ENCODE measurements at regions not wholly inside any gene's neighbourhood (a gene's known extent, or its start where the extent isn't known, plus 50 kb on each side); places are given as distances from the start of the nearest gene placed in this dataset.

GRCh38 chr11:69397732-69398131, 83.7 kb upstream of the LINC01488 start:
- H3K27me3 ChIP-seq (ENCODE audit: control insufficient read depth, insufficient read depth, low read length, poor library complexity, severe bottlenecking): no peaks in the 10 kb centered on the region
- H3K27ac Mint-ChIP-seq: no peak overlapping the region
- no peak for DNase-seq
- H3K4me3 ChIP-seq (ENCODE audit: low read length): no peak overlapping the region
- H3K4me3 Mint-ChIP-seq: no peak overlapping the region
- no peaks in the 10 kb centered on the region for H3K36me3 Mint-ChIP-seq (ENCODE audit: low read depth)
- no peak overlapping the region for H3K27ac ChIP-seq (ENCODE audit: low read depth, low read length)
- 88 to 95% methylated on average over 3 of the region's 3 CpGs for WGBS, 2 experiments (ENCODE audit: insufficient coverage in 1 of 2, insufficient read length in 1 of 2)
- H3K9me3 ChIP-seq (ENCODE audit: control insufficient read depth, low read length): peaks cover 5% of the 10 kb centered on the region
- H3K27me3 Mint-ChIP-seq (ENCODE audit: insufficient read depth): no peaks in the 10 kb centered on the region
- H3K4me1 Mint-ChIP-seq: peaks cover 6% of the 10 kb centered on the region
- H3K9me3 Mint-ChIP-seq: peaks cover 14% of the 10 kb centered on the region
- H3K9ac ChIP-seq (ENCODE audit: extremely low read depth, low read length, poor library complexity, severe bottlenecking): no peak overlapping the region
- no peaks in the 10 kb centered on the region for H3K4me1 ChIP-seq (ENCODE audit: control insufficient read depth, insufficient read depth, low read length)
- TF ChIP-seq, protein P1, sequence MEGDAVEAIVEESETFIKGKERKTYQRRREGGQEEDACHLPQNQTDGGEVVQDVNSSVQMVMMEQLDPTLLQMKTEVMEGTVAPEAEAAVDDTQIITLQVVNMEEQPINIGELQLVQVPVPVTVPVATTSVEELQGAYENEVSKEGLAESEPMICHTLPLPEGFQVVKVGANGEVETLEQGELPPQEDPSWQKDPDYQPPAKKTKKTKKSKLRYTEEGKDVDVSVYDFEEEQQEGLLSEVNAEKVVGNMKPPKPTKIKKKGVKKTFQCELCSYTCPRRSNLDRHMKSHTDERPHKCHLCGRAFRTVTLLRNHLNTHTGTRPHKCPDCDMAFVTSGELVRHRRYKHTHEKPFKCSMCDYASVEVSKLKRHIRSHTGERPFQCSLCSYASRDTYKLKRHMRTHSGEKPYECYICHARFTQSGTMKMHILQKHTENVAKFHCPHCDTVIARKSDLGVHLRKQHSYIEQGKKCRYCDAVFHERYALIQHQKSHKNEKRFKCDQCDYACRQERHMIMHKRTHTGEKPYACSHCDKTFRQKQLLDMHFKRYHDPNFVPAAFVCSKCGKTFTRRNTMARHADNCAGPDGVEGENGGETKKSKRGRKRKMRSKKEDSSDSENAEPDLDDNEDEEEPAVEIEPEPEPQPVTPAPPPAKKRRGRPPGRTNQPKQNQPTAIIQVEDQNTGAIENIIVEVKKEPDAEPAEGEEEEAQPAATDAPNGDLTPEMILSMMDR (conservative IDR thresholded peaks at IDR 0.05): no peak
- H3K36me3 ChIP-seq (ENCODE audit: control insufficient read depth, insufficient read depth, low read length): no peaks in the 10 kb centered on the region

GRCh38 chr11:69398529-69399492, 82.7 kb upstream of the LINC01488 start:
- Mint-ChIP-seq H3K27me3 (ENCODE audit: insufficient read depth) (peaks cover 4% of the 10 kb centered on the region), H3K36me3 (ENCODE audit: low read depth) (no peaks in the 10 kb centered on the region), H3K27ac (no peak overlapping the region), H3K4me1 (peaks cover 6% of the 10 kb centered on the region), H3K4me3 (no peak overlapping the region), H3K9me3 (peaks cover 20% of the 10 kb centered on the region)
- H3K36me3 ChIP-seq (ENCODE audit: control insufficient read depth, insufficient read depth, low read length): no peaks in the 10 kb centered on the region
- peaks cover 8% of the 10 kb centered on the region for H3K9me3 ChIP-seq (ENCODE audit: control insufficient read depth, low read length)
- no peak overlapping the region for H3K4me3 ChIP-seq (ENCODE audit: low read length)
- H3K27ac ChIP-seq (ENCODE audit: low read depth, low read length): peak overlapping the region; percentile 73
- TF ChIP-seq, protein P1 (conservative IDR thresholded peaks at IDR 0.05): no peak
- H3K27me3 ChIP-seq (ENCODE audit: control insufficient read depth, insufficient read depth, low read length, poor library complexity, severe bottlenecking): no peaks in the 10 kb centered on the region
- 70 to 91% methylated on average over 13 to 28 of the region's 28 CpGs for WGBS, 2 experiments (ENCODE audit: insufficient coverage in 1 of 2, insufficient read length in 1 of 2)
- no peaks in the 10 kb centered on the region for H3K4me1 ChIP-seq (ENCODE audit: control insufficient read depth, insufficient read depth, low read length)
- no peak overlapping the region for H3K9ac ChIP-seq (ENCODE audit: extremely low read depth, low read length, poor library complexity, severe bottlenecking)
- DNase-seq: no peak

DNA sequence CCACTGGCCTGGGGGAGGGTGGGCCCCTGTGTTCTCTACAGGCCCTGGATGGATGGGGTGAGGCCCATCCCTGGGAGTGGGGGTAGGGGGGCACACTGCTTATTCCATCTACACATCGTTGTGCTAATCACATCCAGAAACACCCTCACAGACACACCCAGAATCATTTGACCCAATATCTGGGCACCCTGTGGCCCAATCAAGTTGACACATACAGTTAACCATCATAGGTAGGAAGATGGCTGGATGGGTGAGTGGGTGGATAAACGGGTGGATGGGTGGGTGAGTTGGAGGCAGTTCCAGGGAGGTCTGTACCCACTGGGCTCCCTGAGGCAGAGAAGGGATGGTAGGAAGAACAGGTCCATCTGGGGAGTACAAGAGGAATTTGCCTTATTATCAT, 81.3 kb upstream of the LINC01488 start:
- Mint-ChIP-seq H3K9me3 (peaks cover 20% of the 10 kb centered on the region), H3K4me3 (no peak overlapping the region), H3K36me3 (ENCODE audit: low read depth) (no peaks in the 10 kb centered on the region), H3K27me3 (ENCODE audit: insufficient read depth) (peaks cover 4% of the 10 kb centered on the region), H3K4me1 (peaks cover 6% of the 10 kb centered on the region), H3K27ac (no peak overlapping the region)
- no peaks in the 10 kb centered on the region for H3K36me3 ChIP-seq (ENCODE audit: control insufficient read depth, insufficient read depth, low read length)
- H3K9ac ChIP-seq (ENCODE audit: extremely low read depth, low read length, poor library complexity, severe bottlenecking): no peak overlapping the region
- 100% methylated on average over 2 of the region's 2 CpGs; no CpG with 5 or more reads in 1 of the 2 experiments for WGBS, 2 experiments (ENCODE audit: insufficient coverage in 1 of 2, insufficient read length in 1 of 2)
- no peak overlapping the region for H3K4me3 ChIP-seq (ENCODE audit: low read length)
- peaks cover 8% of the 10 kb centered on the region for H3K9me3 ChIP-seq (ENCODE audit: control insufficient read depth, low read length)
- no peak overlapping the region for H3K27ac ChIP-seq (ENCODE audit: low read depth, low read length)
- H3K4me1 ChIP-seq (ENCODE audit: control insufficient read depth, insufficient read depth, low read length): no peaks in the 10 kb centered on the region
- TF ChIP-seq, protein P1 (conservative IDR thresholded peaks at IDR 0.05): no peak
- no peaks in the 10 kb centered on the region for H3K27me3 ChIP-seq (ENCODE audit: control insufficient read depth, insufficient read depth, low read length, poor library complexity, severe bottlenecking)
- no peak for DNase-seq

Data from endodermal cell (in vitro differentiated cells).